H9 (cell line): ENCODE measurements at regions not wholly inside any gene's neighbourhood (a gene's known extent, or its start where the extent isn't known, plus 50 kb on each side); places are given as distances from the start of the nearest gene placed in this dataset.

Source experiments
- DNase-seq: peaks from one replicate; pipeline ENCODE4 v3.0.0-alpha.2; 2017
- H2AFZ ChIP-seq: one replicate; pipeline ENCODE4 v1.6.1; 2013; ENCODE audit warnings: mild to moderate bottlenecking, low read length, control low read depth, moderate library complexity
- H2AK5ac ChIP-seq: 2 replicates; pipeline ENCODE4 v1.6.1; 2013; ENCODE audit warnings: low read length, control low read depth, mixed read lengths; ENCODE audit not compliant: insufficient read length
- H2BK120ac ChIP-seq: one replicate; pipeline ENCODE4 v1.6.1; 2013; ENCODE audit warnings: low read depth, mild to moderate bottlenecking, low read length, control low read depth, inconsistent platforms; ENCODE audit not compliant: poor library complexity, severe bottlenecking
- H2BK12ac ChIP-seq: 2 replicates; pipeline ENCODE4 v1.6.1; 2013; ENCODE audit warnings: low read length, control low read depth, mixed read lengths, low read depth; ENCODE audit not compliant: insufficient read length
- H2BK15ac ChIP-seq: 2 replicates; pipeline ENCODE4 v1.6.1; 2013; ENCODE audit warnings: low read depth, low read length, control low read depth
- H2BK20ac ChIP-seq: one replicate; pipeline ENCODE4 v1.6.1; 2013; ENCODE audit warnings: low read depth, mild to moderate bottlenecking, low read length, control low read depth, inconsistent platforms; ENCODE audit not compliant: poor library complexity, severe bottlenecking
- H2BK5ac ChIP-seq: 2 replicates; pipeline ENCODE4 v1.6.1; 2013; ENCODE audit warnings: low read length, control low read depth, mixed read lengths; ENCODE audit not compliant: insufficient read length
- H3K14ac ChIP-seq: 2 replicates; pipeline ENCODE4 v1.6.1; 2013; ENCODE audit warnings: low read length, control low read depth; ENCODE audit not compliant: insufficient read depth
- H3K18ac ChIP-seq: 2 replicates; pipeline ENCODE4 v1.6.1; 2013; ENCODE audit warnings: low read depth, mild to moderate bottlenecking, mixed read lengths, low read length, control low read depth; ENCODE audit not compliant: insufficient read length
- H3K23ac ChIP-seq: 2 replicates; pipeline ENCODE4 v1.6.1; 2013; ENCODE audit warnings: low read length, control low read depth, mixed read lengths, low read depth; ENCODE audit not compliant: insufficient read length
- H3K23me2 ChIP-seq: 2 replicates; pipeline ENCODE4 v1.6.1; 2013; ENCODE audit warnings: low read depth, mild to moderate bottlenecking, mixed read lengths, low read length, control low read depth; ENCODE audit not compliant: insufficient read length, poor library complexity, severe bottlenecking
- H3K27ac ChIP-seq: 2 replicates; pipeline ENCODE4 v1.5.1; 2013; ENCODE audit warnings: low read length, control low read depth, mixed read lengths, low read depth; ENCODE audit not compliant: insufficient read length
- H3K27me3 ChIP-seq: 2 replicates; pipeline ENCODE4 v1.6.1; 2013; ENCODE audit warnings: low read length, control low read depth, inconsistent platforms; ENCODE audit not compliant: insufficient read depth
- H3K4ac ChIP-seq: 2 replicates; pipeline ENCODE4 v1.6.1; 2013; ENCODE audit warnings: low read depth, mild to moderate bottlenecking, control low read depth, inconsistent platforms, low read length, moderate library complexity
- H3K4me1 ChIP-seq: 2 replicates; pipeline ENCODE4 v1.6.1; 2013; ENCODE audit warnings: low read length, control low read depth, inconsistent platforms; ENCODE audit not compliant: insufficient read depth
- H3K4me2 ChIP-seq: 2 replicates; pipeline ENCODE4 v1.6.1; 2013; ENCODE audit warnings: low read length, control low read depth, mixed read lengths; ENCODE audit not compliant: insufficient read length, insufficient read depth
- H3K56ac ChIP-seq: 2 replicates; pipeline ENCODE4 v1.6.1; 2013; ENCODE audit warnings: low read depth, mild to moderate bottlenecking, mixed read lengths, low read length, control low read depth; ENCODE audit not compliant: insufficient read length
- H3K79me1 ChIP-seq: 2 replicates; pipeline ENCODE4 v1.6.1; 2013; ENCODE audit warnings: low read depth, mild to moderate bottlenecking, moderate library complexity, low read length, control low read depth, inconsistent platforms; ENCODE audit not compliant: insufficient read depth, poor library complexity, severe bottlenecking
- H3K79me2 ChIP-seq: 2 replicates; pipeline ENCODE4 v1.6.1; 2013; ENCODE audit warnings: low read length, control low read depth, inconsistent platforms; ENCODE audit not compliant: insufficient read depth
- H3K9ac ChIP-seq: 2 replicates; pipeline ENCODE4 v1.6.1; 2013; ENCODE audit warnings: low read length, control low read depth, mixed read lengths; ENCODE audit not compliant: insufficient read length; ENCODE audit errors: extremely low read depth
- H3K9me3 ChIP-seq: one replicate; pipeline ENCODE4 v1.6.1; 2013; ENCODE audit warnings: low read depth, low read length, inconsistent platforms; ENCODE audit not compliant: control insufficient read depth
- H3T11ph ChIP-seq: one replicate; pipeline ENCODE4 v1.6.1; 2013; ENCODE audit warnings: mild to moderate bottlenecking, low read length, control low read depth, inconsistent platforms
- H4K20me1 ChIP-seq: one replicate; pipeline ENCODE4 v1.6.1; 2013; ENCODE audit not compliant: control insufficient read depth, insufficient read length, insufficient read depth
- H4K5ac ChIP-seq: 2 replicates; pipeline ENCODE4 v1.6.1; 2013; ENCODE audit warnings: low read depth, mild to moderate bottlenecking, mixed read lengths, low read length, control low read depth; ENCODE audit not compliant: insufficient read length
- H4K8ac ChIP-seq: replicated peaks from 2 replicates; pipeline ENCODE4 v1.6.1; 2013; ENCODE audit warnings: low read length, control low read depth, mixed read lengths, low read depth; ENCODE audit not compliant: insufficient read length
- H4K91ac ChIP-seq: 2 replicates; pipeline ENCODE4 v1.6.1; 2013; ENCODE audit warnings: low read depth, mild to moderate bottlenecking, moderate library complexity, mixed read lengths, low read length, control low read depth; ENCODE audit not compliant: insufficient read length
- H3K27ac Mint-ChIP-seq, 3 experiments: 2 replicates in 2 of 3; 3 replicates in 1 of 3; pipeline ENCODE4 v1.8.0; 2020 to 2021; ENCODE audit warnings: mixed read lengths in 3 of 3, mild to moderate bottlenecking in 1 of 3, moderate library complexity in 1 of 3
- H3K27me3 Mint-ChIP-seq: 2 replicates; pipeline ENCODE4 v1.8.0; 2021; ENCODE audit warnings: low read depth, mild to moderate bottlenecking, moderate library complexity, mixed read lengths
- H3K36me3 Mint-ChIP-seq, 3 experiments: 2 replicates in 2 of 3; 3 replicates in 1 of 3; pipeline ENCODE4 v1.8.0; 2020 to 2021; ENCODE audit warnings: low read depth in 3 of 3, mixed read lengths in 3 of 3; ENCODE audit not compliant: insufficient read depth in 1 of 3
- H3K4me1 Mint-ChIP-seq, 2 experiments: 2 replicates each; pipeline ENCODE4 v1.8.0; 2020; ENCODE audit warnings: mixed read lengths in 2 of 2
- H3K4me3 Mint-ChIP-seq, 2 experiments: 2 replicates in 1 of 2; 3 replicates in 1 of 2; pipeline ENCODE4 v1.8.0; 2020 to 2021; ENCODE audit warnings: mild to moderate bottlenecking in 2 of 2, mixed read lengths in 2 of 2, moderate library complexity in 1 of 2
- H3K9me3 Mint-ChIP-seq, 2 experiments: 2 replicates in 1 of 2; 3 replicates in 1 of 2; pipeline ENCODE4 v1.8.0; 2020; ENCODE audit warnings: mild to moderate bottlenecking in 2 of 2, mixed read lengths in 2 of 2, moderate library complexity in 1 of 2
- WGBS: extraction: QIAGEN DNeasy Blood & Tissue Kit; methylation state at CpG from one replicate; pipeline ENCODE4 v1.1.7; 2013; ENCODE audit warnings: missing lambda C conversion rate, low lambda C conversion rate, mixed read lengths; ENCODE audit not compliant: insufficient read length; ENCODE audit errors: extremely low coverage; 5-methylcytosine and 5-hydroxymethylcytosine counted together
- TF ChIP-seq, protein P1 (sequence below): fragments of 200-600 bp; sonication (generic); conservative IDR thresholded peaks from 3 replicates; pipeline ENCODE4 v1.8.0; 2021; ENCODE audit warnings: antibody characterized with exemption, mild to moderate bottlenecking

- H3K9me3 Mint-ChIP-seq: no peaks in the 10 kb centered on the region
- no peaks in the 10 kb centered on the region for H3K27me3 Mint-ChIP-seq
- no CpG with 5 or more reads among the region's 2 CpGs for WGBS
- no peaks in the 10 kb centered on the region for H3K36me3 Mint-ChIP-seq
- Histone ChIP-seq H3K14ac (no peak overlapping the region), H3K9ac (no peak overlapping the region), H3K56ac (no peak overlapping the region), H3K4me2 (no peak overlapping the region), H3K9me3 (no peaks in the 10 kb centered on the region), H3K4me1 (no peaks in the 10 kb centered on the region; the same call in 1 of the 2 replicates), H4K5ac (no peak overlapping the region), H4K20me1 (no peaks in the 10 kb centered on the region), H3K23me2 (no peaks in the 10 kb centered on the region), H3K79me1 (no peaks in the 10 kb centered on the region), H3T11ph (no peak overlapping the region), H2BK12ac (no peak overlapping the region), H4K91ac (no peak overlapping the region), H3K27ac (no peak overlapping the region), H2BK120ac (no peak overlapping the region), H3K79me2 (no peaks in the 10 kb centered on the region), H3K27me3 (no peaks in the 10 kb centered on the region; the same call in 1 of the 2 replicates), H3K23ac (no peak overlapping the region), H2AK5ac (no peak overlapping the region), H3K18ac (no peak overlapping the region), H2BK15ac (no peak overlapping the region), H2BK20ac (no peak overlapping the region), H3K4ac (no peak overlapping the region), H4K8ac (no peak overlapping the region), H2BK5ac (no peak overlapping the region), H2AFZ (no peak overlapping the region)
- no peak overlapping the region for H3K4me3 Mint-ChIP-seq
- H3K4me1 Mint-ChIP-seq: peaks cover 0 to 3% of the 10 kb centered on the region in 2 experiments; a peak in 1 of 4 replicates
- TF ChIP-seq, protein P1, sequence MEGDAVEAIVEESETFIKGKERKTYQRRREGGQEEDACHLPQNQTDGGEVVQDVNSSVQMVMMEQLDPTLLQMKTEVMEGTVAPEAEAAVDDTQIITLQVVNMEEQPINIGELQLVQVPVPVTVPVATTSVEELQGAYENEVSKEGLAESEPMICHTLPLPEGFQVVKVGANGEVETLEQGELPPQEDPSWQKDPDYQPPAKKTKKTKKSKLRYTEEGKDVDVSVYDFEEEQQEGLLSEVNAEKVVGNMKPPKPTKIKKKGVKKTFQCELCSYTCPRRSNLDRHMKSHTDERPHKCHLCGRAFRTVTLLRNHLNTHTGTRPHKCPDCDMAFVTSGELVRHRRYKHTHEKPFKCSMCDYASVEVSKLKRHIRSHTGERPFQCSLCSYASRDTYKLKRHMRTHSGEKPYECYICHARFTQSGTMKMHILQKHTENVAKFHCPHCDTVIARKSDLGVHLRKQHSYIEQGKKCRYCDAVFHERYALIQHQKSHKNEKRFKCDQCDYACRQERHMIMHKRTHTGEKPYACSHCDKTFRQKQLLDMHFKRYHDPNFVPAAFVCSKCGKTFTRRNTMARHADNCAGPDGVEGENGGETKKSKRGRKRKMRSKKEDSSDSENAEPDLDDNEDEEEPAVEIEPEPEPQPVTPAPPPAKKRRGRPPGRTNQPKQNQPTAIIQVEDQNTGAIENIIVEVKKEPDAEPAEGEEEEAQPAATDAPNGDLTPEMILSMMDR: no peak
- no peak for DNase-seq
- H3K27ac Mint-ChIP-seq: no peak overlapping the region
Observed at GRCh38 chr2:81675641-81676040, 1371.1 kb upstream of the LRRTM1 start.
